Neural cell (in vitro differentiated cells): ENCODE measurements at regions not wholly inside any gene's neighbourhood (a gene's known extent, or its start where the extent isn't known, plus 50 kb on each side); places are given as distances from the start of the nearest gene placed in this dataset.

Experiments used
- H2AFZ ChIP-seq: fragments of 200-600, 300-800 bp; sonication (generic), shearing (Covaris generic); 2 replicates; pipeline ENCODE4 v1.6.0; 2014; ENCODE audit warnings: low read depth, mild to moderate bottlenecking, antibody characterized with exemption, low read length, moderate library complexity
- H3F3A ChIP-seq: fragments of 200-600 bp; shearing (Covaris generic); 2 replicates; pipeline ENCODE4 v1.6.1; 2016; ENCODE audit warnings: mild to moderate bottlenecking, moderate library complexity, mixed read lengths, antibody characterized with exemption, low read length; ENCODE audit not compliant: insufficient read depth, poor library complexity, severe bottlenecking
- H3K27ac ChIP-seq: fragments of 200-600, 300-800 bp; sonication (generic), shearing (Covaris generic); 2 replicates; pipeline ENCODE4 v1.5.1; 2014; ENCODE audit warnings: mild to moderate bottlenecking, low read length, moderate library complexity
- H3K27me3 ChIP-seq: fragments of 300-800, 200-600 bp; sonication (generic), shearing (Covaris generic); 2 replicates; pipeline ENCODE4 v1.6.0; 2014; ENCODE audit warnings: mild to moderate bottlenecking, low read depth, low read length, moderate library complexity; ENCODE audit not compliant: insufficient read depth
- H3K36me3 ChIP-seq: fragments of 300-800, 200-600 bp; sonication (generic), shearing (Covaris generic); 2 replicates; pipeline ENCODE4 v1.5.1; 2014; ENCODE audit warnings: mild to moderate bottlenecking, antibody characterized with exemption, low read length, moderate library complexity; ENCODE audit not compliant: insufficient read depth
- H3K4me2 ChIP-seq: fragments of 300-800, 200-600 bp; sonication (generic), shearing (Covaris generic); 2 replicates; pipeline ENCODE4 v1.6.0; 2014; ENCODE audit warnings: mild to moderate bottlenecking, low read length
- H3K4me3 ChIP-seq: fragments of 300-800, 200-600 bp; sonication (generic), shearing (Covaris generic); 2 replicates; pipeline ENCODE4 v1.5.1; 2014; ENCODE audit warnings: mild to moderate bottlenecking, low read length, moderate library complexity
- H3K79me2 ChIP-seq: fragments of 200-600 bp; shearing (Covaris generic); replicated peaks from 2 replicates; pipeline ENCODE4 v1.6.0; 2014; ENCODE audit warnings: mild to moderate bottlenecking, low read length, moderate library complexity; ENCODE audit not compliant: insufficient read depth
- H3K9ac ChIP-seq: fragments of 300-800, 200-600 bp; sonication (generic), shearing (Covaris generic); 2 replicates; pipeline ENCODE4 v1.6.1; 2016; ENCODE audit warnings: mild to moderate bottlenecking, low read length, mixed read lengths
- H3K9me2 ChIP-seq: fragments of 200-600 bp; shearing (Covaris generic); 2 replicates; pipeline ENCODE4 v1.6.1; 2016; ENCODE audit warnings: mild to moderate bottlenecking, low read length, mixed read lengths; ENCODE audit not compliant: insufficient read depth
- H3K9me3 ChIP-seq: fragments of 200-600, 300-800 bp; sonication (generic), shearing (Covaris generic); 2 replicates; pipeline ENCODE4 v1.6.1; 2016; ENCODE audit warnings: mild to moderate bottlenecking, mixed run types, low read length, moderate library complexity, mixed read lengths
- H4K20me1 ChIP-seq: fragments of 200-600 bp; shearing (Covaris generic); 2 replicates; pipeline ENCODE4 v1.6.1; 2016; ENCODE audit warnings: mild to moderate bottlenecking, mixed run types; ENCODE audit not compliant: insufficient read depth
- EZH2 ChIP-seq: fragments of 200-600, 300-800 bp; shearing (Covaris generic), sonication (generic); IDR thresholded peaks from 2 replicates; pipeline ENCODE4 v1.6.1; 2014; ENCODE audit warnings: antibody characterized with exemption, low read length, borderline replicate concordance, mild to moderate bottlenecking; ENCODE audit not compliant: insufficient read depth, poor library complexity, severe bottlenecking
- MXI1 ChIP-seq: fragments of 450-650 bp; conservative IDR thresholded peaks from 2 replicates; pipeline ENCODE4 v1.6.1; 2014; ENCODE audit warnings: antibody characterized with exemption, mild to moderate bottlenecking; ENCODE audit not compliant: poor library complexity, severe bottlenecking
- POLR2AphosphoS5 ChIP-seq: IDR thresholded peaks from 2 replicates; pipeline ENCODE4 v1.6.1; 2012
- RAD21 ChIP-seq: fragments of 450-650 bp; conservative IDR thresholded peaks from 2 replicates; pipeline ENCODE4 v1.6.1; 2014; ENCODE audit warnings: antibody characterized with exemption, mild to moderate bottlenecking, moderate library complexity
- SMC3 ChIP-seq: fragments of 450-650 bp; conservative IDR thresholded peaks from 2 replicates; pipeline ENCODE4 v1.6.1; 2014; ENCODE audit warnings: antibody characterized with exemption, mild to moderate bottlenecking, moderate library complexity; ENCODE audit not compliant: poor library complexity
- TAF1 ChIP-seq: IDR thresholded peaks from 2 replicates; pipeline ENCODE4 v1.6.1; 2012; ENCODE audit warnings: low read depth
- TF ChIP-seq, protein P1 (sequence below): fragments of 450-650 bp; IDR thresholded peaks from 2 replicates; pipeline ENCODE4 v1.5.1; 2014; ENCODE audit warnings: antibody characterized with exemption, mild to moderate bottlenecking, moderate library complexity; ENCODE audit not compliant: poor library complexity, severe bottlenecking

DNA sequence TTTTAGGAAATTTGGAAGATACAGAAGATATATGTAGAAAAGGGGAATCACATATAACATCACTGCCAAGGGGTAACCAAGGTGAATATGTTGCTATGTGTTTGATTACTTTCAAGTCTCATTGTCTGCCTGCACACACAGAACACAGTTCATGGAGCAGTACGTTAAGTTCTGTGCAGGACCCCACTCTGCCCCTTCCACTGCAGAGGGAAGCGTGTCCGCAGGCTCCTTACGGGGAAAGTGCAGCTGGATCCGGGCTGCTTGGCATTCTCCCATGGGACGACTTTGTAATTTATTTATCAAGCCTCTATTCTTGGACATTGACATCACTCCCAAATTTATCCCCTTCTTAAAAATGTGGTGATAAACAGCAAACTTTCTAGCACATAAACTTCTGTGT lies 226.8 kb downstream of the FOXL1 start:
- no peaks in the 10 kb centered on the region for H3K36me3 ChIP-seq
- no peaks in the 10 kb centered on the region for H3K9me3 ChIP-seq
- no peaks in the 10 kb centered on the region for H3K27me3 ChIP-seq
- H3K79me2 ChIP-seq: no peaks in the 10 kb centered on the region
- TF ChIP-seq EZH2: no peak
- H3K9me2 ChIP-seq: no peaks in the 10 kb centered on the region
- H3K4me2 ChIP-seq: no peak overlapping the region
- no peak overlapping the region for H3K27ac ChIP-seq
- no peak overlapping the region for H2AFZ ChIP-seq
- no peaks in the 10 kb centered on the region for H4K20me1 ChIP-seq
- no peak overlapping the region for H3K9ac ChIP-seq
- H3K4me3 ChIP-seq: no peak overlapping the region
- H3F3A ChIP-seq: no peaks in the 10 kb centered on the region

DNA sequence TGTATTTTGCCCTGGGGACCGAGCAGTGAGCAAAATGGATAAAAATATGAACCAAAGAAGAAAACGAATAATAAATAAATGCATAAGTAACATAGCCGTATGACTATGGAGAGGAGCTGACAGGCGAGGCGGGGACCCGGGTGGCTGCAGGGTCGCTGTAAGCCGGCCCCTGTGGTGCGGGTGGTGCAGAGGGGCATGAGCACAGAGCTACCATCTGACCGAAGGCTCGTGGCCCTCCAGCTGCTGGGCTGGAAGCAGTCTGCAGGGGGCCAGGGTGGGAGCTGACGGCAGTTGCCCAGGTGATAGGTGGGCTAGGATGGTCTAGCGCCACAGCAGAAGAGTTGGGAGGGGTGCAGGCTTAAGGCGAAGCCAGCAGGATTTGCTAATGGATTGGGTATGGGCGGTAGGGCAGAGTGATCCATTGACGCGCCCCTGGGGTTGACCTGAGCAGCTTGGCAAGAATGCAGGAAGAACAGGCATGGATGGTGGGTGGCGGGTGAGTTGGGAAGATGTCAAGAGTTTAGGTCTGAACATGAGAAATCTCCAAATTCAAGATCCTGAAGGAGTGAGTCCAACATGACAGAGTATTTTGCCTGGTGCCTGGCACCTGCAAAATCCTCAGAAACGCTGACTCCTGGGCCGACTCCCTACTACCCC lies 228.0 kb downstream of the FOXL1 start:
- no peak overlapping the region for H3K9ac ChIP-seq
- H3F3A ChIP-seq: no peaks in the 10 kb centered on the region
- no peaks in the 10 kb centered on the region for H3K36me3 ChIP-seq
- H3K9me2 ChIP-seq: no peaks in the 10 kb centered on the region
- TF ChIP-seq POLR2AphosphoS5: no peak
- no peak for TF ChIP-seq EZH2
- no peak for TF ChIP-seq RAD21
- TF ChIP-seq, protein P1, sequence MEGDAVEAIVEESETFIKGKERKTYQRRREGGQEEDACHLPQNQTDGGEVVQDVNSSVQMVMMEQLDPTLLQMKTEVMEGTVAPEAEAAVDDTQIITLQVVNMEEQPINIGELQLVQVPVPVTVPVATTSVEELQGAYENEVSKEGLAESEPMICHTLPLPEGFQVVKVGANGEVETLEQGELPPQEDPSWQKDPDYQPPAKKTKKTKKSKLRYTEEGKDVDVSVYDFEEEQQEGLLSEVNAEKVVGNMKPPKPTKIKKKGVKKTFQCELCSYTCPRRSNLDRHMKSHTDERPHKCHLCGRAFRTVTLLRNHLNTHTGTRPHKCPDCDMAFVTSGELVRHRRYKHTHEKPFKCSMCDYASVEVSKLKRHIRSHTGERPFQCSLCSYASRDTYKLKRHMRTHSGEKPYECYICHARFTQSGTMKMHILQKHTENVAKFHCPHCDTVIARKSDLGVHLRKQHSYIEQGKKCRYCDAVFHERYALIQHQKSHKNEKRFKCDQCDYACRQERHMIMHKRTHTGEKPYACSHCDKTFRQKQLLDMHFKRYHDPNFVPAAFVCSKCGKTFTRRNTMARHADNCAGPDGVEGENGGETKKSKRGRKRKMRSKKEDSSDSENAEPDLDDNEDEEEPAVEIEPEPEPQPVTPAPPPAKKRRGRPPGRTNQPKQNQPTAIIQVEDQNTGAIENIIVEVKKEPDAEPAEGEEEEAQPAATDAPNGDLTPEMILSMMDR: no peak
- no peak for TF ChIP-seq TAF1
- no peak for TF ChIP-seq SMC3
- H3K4me2 ChIP-seq: no peak overlapping the region
- H4K20me1 ChIP-seq: no peaks in the 10 kb centered on the region
- no peak overlapping the region for H2AFZ ChIP-seq
- H3K27me3 ChIP-seq: no peaks in the 10 kb centered on the region
- no peak overlapping the region for H3K27ac ChIP-seq
- H3K79me2 ChIP-seq: no peaks in the 10 kb centered on the region
- no peaks in the 10 kb centered on the region for H3K9me3 ChIP-seq
- H3K4me3 ChIP-seq: no peak overlapping the region

DNA sequence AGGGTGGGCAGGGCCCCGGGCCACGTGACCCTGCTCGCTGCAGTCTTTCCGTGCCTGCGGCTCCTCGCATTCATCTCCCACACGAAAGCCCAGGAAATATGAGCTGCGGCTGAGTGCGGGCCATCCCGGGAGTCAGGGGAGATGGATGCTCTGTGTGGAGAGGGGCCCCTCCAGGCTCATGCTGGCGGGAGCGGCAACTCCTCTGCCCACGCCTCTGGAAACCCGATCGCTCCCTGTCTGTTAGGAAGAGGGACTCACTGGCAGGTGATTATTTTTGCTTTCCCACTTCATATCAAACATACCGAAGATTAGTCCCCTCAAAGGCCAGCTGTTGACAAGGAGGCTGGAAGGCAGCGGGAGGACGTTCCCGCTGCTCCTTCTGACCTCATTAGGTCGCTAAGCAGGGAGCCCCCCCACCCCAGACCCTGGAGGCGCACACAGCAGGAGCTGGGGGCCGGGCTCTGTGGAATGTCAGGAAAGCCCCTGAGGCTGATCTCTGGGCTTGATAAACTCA lies 228.5 kb downstream of the FOXL1 start:
- Histone ChIP-seq H2AFZ (no peak overlapping the region), H4K20me1 (no peaks in the 10 kb centered on the region), H3K9ac (no peak overlapping the region), H3K4me2 (no peak overlapping the region), H3K27me3 (no peaks in the 10 kb centered on the region), H3K36me3 (no peaks in the 10 kb centered on the region), H3F3A (no peaks in the 10 kb centered on the region), H3K4me3 (no peak overlapping the region), H3K79me2 (no peaks in the 10 kb centered on the region), H3K9me2 (no peaks in the 10 kb centered on the region), H3K27ac (no peak overlapping the region), H3K9me3 (no peaks in the 10 kb centered on the region)
- TF ChIP-seq, protein P1: no peak
- TF ChIP-seq MXI1: no peak
- TF ChIP-seq POLR2AphosphoS5: no peak
- no peak for TF ChIP-seq SMC3
- no peak for TF ChIP-seq EZH2
